IMR-90 (cell line): ENCODE measurements at regions not wholly inside any gene's neighbourhood (a gene's known extent, or its start where the extent isn't known, plus 50 kb on each side); places are given as distances from the start of the nearest gene placed in this dataset.

ENCODE experiments used
- BHLHE40 ChIP-seq: fragments of 150-350 bp; IDR thresholded peaks from 2 replicates; pipeline ENCODE4 v1.6.1; 2016; ENCODE audit warnings: mild to moderate bottlenecking, low read depth, low read length
- CEBPB ChIP-seq: IDR thresholded peaks from 2 replicates; pipeline ENCODE4 v1.6.1; 2012; ENCODE audit warnings: low read depth, low read length, improper control_type of control experiment
- CHD1 ChIP-seq: IDR thresholded peaks from 2 replicates; pipeline ENCODE4 v1.6.1; 2012; ENCODE audit warnings: low read depth, low read length, improper control_type of control experiment
- FOS ChIP-seq: fragments of 150-350 bp; IDR thresholded peaks from 2 replicates; pipeline ENCODE4 v1.6.1; 2016; ENCODE audit warnings: low read depth, low read length
- MAZ ChIP-seq: IDR thresholded peaks from 2 replicates; pipeline ENCODE4 v1.6.1; 2012; ENCODE audit warnings: low read depth, mild to moderate bottlenecking, low read length, improper control_type of control experiment, moderate library complexity, borderline replicate concordance
- MXI1 ChIP-seq: IDR thresholded peaks from 2 replicates; pipeline ENCODE4 v1.6.1; 2012; ENCODE audit warnings: low read depth, mild to moderate bottlenecking, low read length, moderate library complexity, borderline replicate concordance
- POLR2A ChIP-seq: IDR thresholded peaks from 2 replicates; pipeline ENCODE4 v1.6.1; 2012; ENCODE audit warnings: mild to moderate bottlenecking, low read depth, low read length
- RAD21 ChIP-seq: IDR thresholded peaks from 2 replicates; pipeline ENCODE4 v1.6.1; 2012; ENCODE audit warnings: low read length, improper control_type of control experiment
- RCOR1 ChIP-seq: IDR thresholded peaks from 2 replicates; pipeline ENCODE4 v1.6.1; 2012; ENCODE audit warnings: mild to moderate bottlenecking, low read length, improper control_type of control experiment; ENCODE audit not compliant: insufficient replicate concordance
- RFX5 ChIP-seq: IDR thresholded peaks from 2 replicates; pipeline ENCODE4 v1.8.0; 2012; ENCODE audit warnings: low read depth, mild to moderate bottlenecking, low read length, moderate library complexity
- SMC3 ChIP-seq: fragments of 150-350 bp; IDR thresholded peaks from 2 replicates; pipeline ENCODE4 v1.6.1; 2016; ENCODE audit warnings: low read depth, mild to moderate bottlenecking, antibody characterized with exemption, low read length, moderate library complexity
- TF ChIP-seq, protein P1 (sequence below): conservative IDR thresholded peaks from 2 replicates; pipeline ENCODE4 v1.5.1; 2012; ENCODE audit warnings: mild to moderate bottlenecking, low read depth, low read length, improper control_type of control experiment

DNA sequence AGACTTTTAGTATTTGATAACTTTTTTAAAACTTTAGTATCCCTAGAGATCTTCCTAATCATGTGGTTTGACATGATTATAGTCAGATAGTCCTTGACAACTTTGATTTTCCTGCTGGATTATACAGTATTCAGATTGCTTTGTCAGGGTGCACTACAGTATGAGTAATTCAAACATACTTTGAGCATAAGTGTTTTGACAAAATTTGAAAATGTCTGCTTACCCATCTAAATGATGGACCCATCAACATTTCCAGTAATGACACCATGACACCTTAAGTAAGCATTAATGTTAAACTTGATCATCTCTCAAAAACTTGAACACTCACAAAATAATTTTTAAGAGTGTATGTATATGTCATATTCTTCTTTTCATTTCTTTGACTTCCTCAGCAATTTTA is 514.5 kb upstream of the SMIM31 start:
- TF ChIP-seq, protein P1, sequence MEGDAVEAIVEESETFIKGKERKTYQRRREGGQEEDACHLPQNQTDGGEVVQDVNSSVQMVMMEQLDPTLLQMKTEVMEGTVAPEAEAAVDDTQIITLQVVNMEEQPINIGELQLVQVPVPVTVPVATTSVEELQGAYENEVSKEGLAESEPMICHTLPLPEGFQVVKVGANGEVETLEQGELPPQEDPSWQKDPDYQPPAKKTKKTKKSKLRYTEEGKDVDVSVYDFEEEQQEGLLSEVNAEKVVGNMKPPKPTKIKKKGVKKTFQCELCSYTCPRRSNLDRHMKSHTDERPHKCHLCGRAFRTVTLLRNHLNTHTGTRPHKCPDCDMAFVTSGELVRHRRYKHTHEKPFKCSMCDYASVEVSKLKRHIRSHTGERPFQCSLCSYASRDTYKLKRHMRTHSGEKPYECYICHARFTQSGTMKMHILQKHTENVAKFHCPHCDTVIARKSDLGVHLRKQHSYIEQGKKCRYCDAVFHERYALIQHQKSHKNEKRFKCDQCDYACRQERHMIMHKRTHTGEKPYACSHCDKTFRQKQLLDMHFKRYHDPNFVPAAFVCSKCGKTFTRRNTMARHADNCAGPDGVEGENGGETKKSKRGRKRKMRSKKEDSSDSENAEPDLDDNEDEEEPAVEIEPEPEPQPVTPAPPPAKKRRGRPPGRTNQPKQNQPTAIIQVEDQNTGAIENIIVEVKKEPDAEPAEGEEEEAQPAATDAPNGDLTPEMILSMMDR, result no peak
- no peak for TF ChIP-seq POLR2A
- no peak for TF ChIP-seq FOS
- no peak for TF ChIP-seq MXI1
- TF ChIP-seq SMC3, result no peak
- TF ChIP-seq BHLHE40, result no peak
- no peak for TF ChIP-seq CEBPB
- no peak for TF ChIP-seq CHD1
- TF ChIP-seq RFX5, result no peak
- TF ChIP-seq MAZ, result no peak
- no peak for TF ChIP-seq RCOR1
- no peak for TF ChIP-seq RAD21
